ENCODE measurements at regions not wholly inside any gene's neighbourhood (a gene's known extent, or its start where the extent isn't known, plus 50 kb on each side); places are given as distances from the start of the nearest gene placed in this dataset.

GRCh38 chr10:62870866-62871265 is 54.7 kb upstream of the EGR2 start:
- no peak for DNase-seq (ENCODE audit: low read depth)

- DNase-seq (ENCODE audit: low read depth) = no peak
Measured at GRCh38 chr10:62869958-62870357, 53.8 kb upstream of the EGR2 start.

- no peak for DNase-seq (ENCODE audit: low read depth)
Measured at GRCh38 chr10:62866941-62867340, 50.8 kb upstream of the EGR2 start.

GRCh38 chr10:62866451-62866850 is 50.3 kb upstream of the EGR2 start:
- DNase-seq (ENCODE audit: low read depth) = peak; percentile 16

Data from EH (cell line).